H9 (cell line): ENCODE measurements at regions not wholly inside any gene's neighbourhood (a gene's known extent, or its start where the extent isn't known, plus 50 kb on each side); places are given as distances from the start of the nearest gene placed in this dataset.
"Not testable (repeated sequence)": the region's sequence is repeated elsewhere in the genome, so short reads cannot be mapped to it uniquely, and the experiment has no call there.

Experiments
- DNase-seq: peaks from one replicate; pipeline ENCODE4 v3.0.0-alpha.2; 2017
- H2AFZ ChIP-seq: one replicate; pipeline ENCODE4 v1.6.1; 2013; ENCODE audit warnings: mild to moderate bottlenecking, low read length, control low read depth, moderate library complexity
- H2AK5ac ChIP-seq: 2 replicates; pipeline ENCODE4 v1.6.1; 2013; ENCODE audit warnings: low read length, control low read depth, mixed read lengths; ENCODE audit not compliant: insufficient read length
- H2BK120ac ChIP-seq: one replicate; pipeline ENCODE4 v1.6.1; 2013; ENCODE audit warnings: low read depth, mild to moderate bottlenecking, low read length, control low read depth, inconsistent platforms; ENCODE audit not compliant: poor library complexity, severe bottlenecking
- H2BK12ac ChIP-seq: 2 replicates; pipeline ENCODE4 v1.6.1; 2013; ENCODE audit warnings: low read length, control low read depth, mixed read lengths, low read depth; ENCODE audit not compliant: insufficient read length
- H2BK15ac ChIP-seq: 2 replicates; pipeline ENCODE4 v1.6.1; 2013; ENCODE audit warnings: low read depth, low read length, control low read depth
- H2BK20ac ChIP-seq: one replicate; pipeline ENCODE4 v1.6.1; 2013; ENCODE audit warnings: low read depth, mild to moderate bottlenecking, low read length, control low read depth, inconsistent platforms; ENCODE audit not compliant: poor library complexity, severe bottlenecking
- H2BK5ac ChIP-seq: 2 replicates; pipeline ENCODE4 v1.6.1; 2013; ENCODE audit warnings: low read length, control low read depth, mixed read lengths; ENCODE audit not compliant: insufficient read length
- H3K14ac ChIP-seq: 2 replicates; pipeline ENCODE4 v1.6.1; 2013; ENCODE audit warnings: low read length, control low read depth; ENCODE audit not compliant: insufficient read depth
- H3K18ac ChIP-seq: 2 replicates; pipeline ENCODE4 v1.6.1; 2013; ENCODE audit warnings: low read depth, mild to moderate bottlenecking, mixed read lengths, low read length, control low read depth; ENCODE audit not compliant: insufficient read length
- H3K23ac ChIP-seq: 2 replicates; pipeline ENCODE4 v1.6.1; 2013; ENCODE audit warnings: low read length, control low read depth, mixed read lengths, low read depth; ENCODE audit not compliant: insufficient read length
- H3K23me2 ChIP-seq: 2 replicates; pipeline ENCODE4 v1.6.1; 2013; ENCODE audit warnings: low read depth, mild to moderate bottlenecking, mixed read lengths, low read length, control low read depth; ENCODE audit not compliant: insufficient read length, poor library complexity, severe bottlenecking
- H3K27ac ChIP-seq: 2 replicates; pipeline ENCODE4 v1.5.1; 2013; ENCODE audit warnings: low read length, control low read depth, mixed read lengths, low read depth; ENCODE audit not compliant: insufficient read length
- H3K27me3 ChIP-seq: 2 replicates; pipeline ENCODE4 v1.6.1; 2013; ENCODE audit warnings: low read length, control low read depth, inconsistent platforms; ENCODE audit not compliant: insufficient read depth
- H3K4ac ChIP-seq: 2 replicates; pipeline ENCODE4 v1.6.1; 2013; ENCODE audit warnings: low read depth, mild to moderate bottlenecking, control low read depth, inconsistent platforms, low read length, moderate library complexity
- H3K4me1 ChIP-seq: 2 replicates; pipeline ENCODE4 v1.6.1; 2013; ENCODE audit warnings: low read length, control low read depth, inconsistent platforms; ENCODE audit not compliant: insufficient read depth
- H3K4me2 ChIP-seq: 2 replicates; pipeline ENCODE4 v1.6.1; 2013; ENCODE audit warnings: low read length, control low read depth, mixed read lengths; ENCODE audit not compliant: insufficient read length, insufficient read depth
- H3K56ac ChIP-seq: 2 replicates; pipeline ENCODE4 v1.6.1; 2013; ENCODE audit warnings: low read depth, mild to moderate bottlenecking, mixed read lengths, low read length, control low read depth; ENCODE audit not compliant: insufficient read length
- H3K79me1 ChIP-seq: 2 replicates; pipeline ENCODE4 v1.6.1; 2013; ENCODE audit warnings: low read depth, mild to moderate bottlenecking, moderate library complexity, low read length, control low read depth, inconsistent platforms; ENCODE audit not compliant: insufficient read depth, poor library complexity, severe bottlenecking
- H3K79me2 ChIP-seq: 2 replicates; pipeline ENCODE4 v1.6.1; 2013; ENCODE audit warnings: low read length, control low read depth, inconsistent platforms; ENCODE audit not compliant: insufficient read depth
- H3K9ac ChIP-seq: 2 replicates; pipeline ENCODE4 v1.6.1; 2013; ENCODE audit warnings: low read length, control low read depth, mixed read lengths; ENCODE audit not compliant: insufficient read length; ENCODE audit errors: extremely low read depth
- H3K9me3 ChIP-seq: one replicate; pipeline ENCODE4 v1.6.1; 2013; ENCODE audit warnings: low read depth, low read length, inconsistent platforms; ENCODE audit not compliant: control insufficient read depth
- H3T11ph ChIP-seq: one replicate; pipeline ENCODE4 v1.6.1; 2013; ENCODE audit warnings: mild to moderate bottlenecking, low read length, control low read depth, inconsistent platforms
- H4K20me1 ChIP-seq: one replicate; pipeline ENCODE4 v1.6.1; 2013; ENCODE audit not compliant: control insufficient read depth, insufficient read length, insufficient read depth
- H4K5ac ChIP-seq: 2 replicates; pipeline ENCODE4 v1.6.1; 2013; ENCODE audit warnings: low read depth, mild to moderate bottlenecking, mixed read lengths, low read length, control low read depth; ENCODE audit not compliant: insufficient read length
- H4K8ac ChIP-seq: replicated peaks from 2 replicates; pipeline ENCODE4 v1.6.1; 2013; ENCODE audit warnings: low read length, control low read depth, mixed read lengths, low read depth; ENCODE audit not compliant: insufficient read length
- H4K91ac ChIP-seq: 2 replicates; pipeline ENCODE4 v1.6.1; 2013; ENCODE audit warnings: low read depth, mild to moderate bottlenecking, moderate library complexity, mixed read lengths, low read length, control low read depth; ENCODE audit not compliant: insufficient read length
- H3K27ac Mint-ChIP-seq, 3 experiments: 2 replicates in 2 of 3; 3 replicates in 1 of 3; pipeline ENCODE4 v1.8.0; 2020 to 2021; ENCODE audit warnings: mixed read lengths in 3 of 3, mild to moderate bottlenecking in 1 of 3, moderate library complexity in 1 of 3
- H3K27me3 Mint-ChIP-seq: 2 replicates; pipeline ENCODE4 v1.8.0; 2021; ENCODE audit warnings: low read depth, mild to moderate bottlenecking, moderate library complexity, mixed read lengths
- H3K36me3 Mint-ChIP-seq, 3 experiments: 2 replicates in 2 of 3; 3 replicates in 1 of 3; pipeline ENCODE4 v1.8.0; 2020 to 2021; ENCODE audit warnings: low read depth in 3 of 3, mixed read lengths in 3 of 3; ENCODE audit not compliant: insufficient read depth in 1 of 3
- H3K4me1 Mint-ChIP-seq, 2 experiments: 2 replicates each; pipeline ENCODE4 v1.8.0; 2020; ENCODE audit warnings: mixed read lengths in 2 of 2
- H3K4me3 Mint-ChIP-seq, 2 experiments: 2 replicates in 1 of 2; 3 replicates in 1 of 2; pipeline ENCODE4 v1.8.0; 2020 to 2021; ENCODE audit warnings: mild to moderate bottlenecking in 2 of 2, mixed read lengths in 2 of 2, moderate library complexity in 1 of 2
- H3K9me3 Mint-ChIP-seq, 2 experiments: 2 replicates in 1 of 2; 3 replicates in 1 of 2; pipeline ENCODE4 v1.8.0; 2020; ENCODE audit warnings: mild to moderate bottlenecking in 2 of 2, mixed read lengths in 2 of 2, moderate library complexity in 1 of 2
- CTCF ChIP-seq: fragments of 200-600 bp; sonication (generic); conservative IDR thresholded peaks from 3 replicates; pipeline ENCODE4 v1.8.0; 2021; ENCODE audit warnings: antibody characterized with exemption, mild to moderate bottlenecking
- WGBS: extraction: QIAGEN DNeasy Blood & Tissue Kit; methylation state at CpG from one replicate; pipeline ENCODE4 v1.1.7; 2013; ENCODE audit warnings: missing lambda C conversion rate, low lambda C conversion rate, mixed read lengths; ENCODE audit not compliant: insufficient read length; ENCODE audit errors: extremely low coverage; 5-methylcytosine and 5-hydroxymethylcytosine counted together

- no peak for DNase-seq
- no peak overlapping the region for H3K4ac ChIP-seq
- no peak overlapping the region for H2BK120ac ChIP-seq
- H3K79me2 ChIP-seq: no peaks in the 10 kb centered on the region
- H3K14ac ChIP-seq: no peak overlapping the region
- H3K27ac ChIP-seq: no peak overlapping the region
- no peaks in the 10 kb centered on the region for H3K23me2 ChIP-seq
- no peak overlapping the region for H3T11ph ChIP-seq
- no peak overlapping the region for H2BK12ac ChIP-seq
- Mint-ChIP-seq H3K36me3 (peaks cover 0 to 6% (median 0%) of the 10 kb centered on the region in 3 experiments; a peak in 4 of 7 replicates), H3K4me3 (no peak overlapping the region), H3K27ac (no peak overlapping the region), H3K27me3 (no peaks in the 10 kb centered on the region), H3K4me1 (peaks cover 9 to 16% of the 10 kb centered on the region in 2 experiments), H3K9me3 (peaks cover 7 to 14% of the 10 kb centered on the region in 2 experiments; a peak in 4 of 5 replicates)
- H4K20me1 ChIP-seq: no peaks in the 10 kb centered on the region
- no peak overlapping the region for H4K91ac ChIP-seq
- no peaks in the 10 kb centered on the region for H3K9me3 ChIP-seq
- H3K9ac ChIP-seq: no peak overlapping the region
- H4K8ac ChIP-seq: no peak overlapping the region
- no peak overlapping the region for H3K23ac ChIP-seq
- H3K4me2 ChIP-seq: no peak overlapping the region
- H3K4me1 ChIP-seq: no peaks in the 10 kb centered on the region
- no peak overlapping the region for H2BK5ac ChIP-seq
- H3K18ac ChIP-seq: no peak overlapping the region
- no peak overlapping the region for H3K56ac ChIP-seq
- H4K5ac ChIP-seq: no peak overlapping the region
- H2AK5ac ChIP-seq: no peak overlapping the region
- H2BK15ac ChIP-seq: no peak overlapping the region
- H3K79me1 ChIP-seq: no peaks in the 10 kb centered on the region
- no peak for TF ChIP-seq CTCF
- no peak overlapping the region for H2BK20ac ChIP-seq
- H3K27me3 ChIP-seq: no peaks in the 10 kb centered on the region
- H2AFZ ChIP-seq: no peak overlapping the region
Observed at GRCh38 chr5:163898873-163899272, 393.5 kb downstream of the MAT2B start.

- not testable (repeated sequence) for H2BK12ac ChIP-seq, H4K5ac ChIP-seq, H3K9ac ChIP-seq, DNase-seq, H3K14ac ChIP-seq, H3K27ac ChIP-seq, H3K4me1 Mint-ChIP-seq, H2BK15ac ChIP-seq, H3K36me3 Mint-ChIP-seq, H3K27me3 ChIP-seq, H3K18ac ChIP-seq, H3K4me2 ChIP-seq, H2AFZ ChIP-seq, H3K79me2 ChIP-seq, H2BK20ac ChIP-seq, H3K56ac ChIP-seq, H4K20me1 ChIP-seq, H2BK5ac ChIP-seq, H3K4me3 Mint-ChIP-seq, H3K4ac ChIP-seq, H4K8ac ChIP-seq, H3K79me1 ChIP-seq, H2BK120ac ChIP-seq, H3K23ac ChIP-seq, H2AK5ac ChIP-seq, H3K9me3 ChIP-seq, H3K9me3 Mint-ChIP-seq, H3K27me3 Mint-ChIP-seq, H4K91ac ChIP-seq, H3K4me1 ChIP-seq, H3K27ac Mint-ChIP-seq, H3T11ph ChIP-seq, H3K23me2 ChIP-seq
- no CpG with 5 or more reads among the region's 1 CpG for WGBS
Observed at GRCh38 chr5:163907783-163908182, 402.4 kb downstream of the MAT2B start.
